Activated naive CD8-positive, alpha-beta T cell (primary cell): ENCODE measurements at regions not wholly inside any gene's neighbourhood (a gene's known extent, or its start where the extent isn't known, plus 50 kb on each side); places are given as distances from the start of the nearest gene placed in this dataset.

Experiments used
- H3K27ac Mint-ChIP-seq: one replicate; pipeline ENCODE4 v1.8.0; 2021; ENCODE audit warnings: mixed read lengths
- H3K27me3 Mint-ChIP-seq: one replicate; pipeline ENCODE4 v1.8.0; 2021; ENCODE audit warnings: mixed read lengths
- H3K36me3 Mint-ChIP-seq: one replicate; pipeline ENCODE4 v1.8.0; 2021; ENCODE audit warnings: mixed read lengths
- H3K4me1 Mint-ChIP-seq: one replicate; pipeline ENCODE4 v1.8.0; 2021; ENCODE audit warnings: low read depth, mixed read lengths
- H3K4me3 Mint-ChIP-seq: one replicate; pipeline ENCODE4 v1.8.0; 2021; ENCODE audit warnings: mild to moderate bottlenecking, mixed read lengths
- H3K9me3 Mint-ChIP-seq: one replicate; pipeline ENCODE4 v1.8.0; 2021; ENCODE audit warnings: low read depth, mixed read lengths

DNA sequence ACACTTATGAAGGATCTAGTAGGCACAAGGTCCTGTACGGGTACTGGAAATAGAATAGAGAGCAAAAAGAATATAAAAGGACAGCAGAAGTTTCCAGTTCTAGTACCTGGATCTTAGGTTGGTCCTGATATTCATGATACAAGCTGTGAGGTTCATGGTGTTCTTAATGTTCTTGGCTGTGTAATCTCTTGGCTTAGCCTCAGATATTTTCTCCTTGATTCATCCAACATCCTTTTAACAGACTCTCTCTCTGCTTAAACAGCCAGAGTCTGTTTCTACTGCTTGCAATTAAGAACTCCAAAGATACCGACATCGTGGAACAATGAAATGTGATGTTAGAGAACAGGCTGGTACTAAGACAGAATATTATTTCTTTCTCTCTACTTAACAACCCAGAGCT is 49.9 kb downstream of the CNTN3 start:
- Mint-ChIP-seq H3K4me1 (no peaks in the 10 kb centered on the region), H3K27ac (no peak overlapping the region), H3K4me3 (no peak overlapping the region), H3K9me3 (peaks cover 14% of the 10 kb centered on the region), H3K27me3 (no peaks in the 10 kb centered on the region), H3K36me3 (no peaks in the 10 kb centered on the region)

DNA sequence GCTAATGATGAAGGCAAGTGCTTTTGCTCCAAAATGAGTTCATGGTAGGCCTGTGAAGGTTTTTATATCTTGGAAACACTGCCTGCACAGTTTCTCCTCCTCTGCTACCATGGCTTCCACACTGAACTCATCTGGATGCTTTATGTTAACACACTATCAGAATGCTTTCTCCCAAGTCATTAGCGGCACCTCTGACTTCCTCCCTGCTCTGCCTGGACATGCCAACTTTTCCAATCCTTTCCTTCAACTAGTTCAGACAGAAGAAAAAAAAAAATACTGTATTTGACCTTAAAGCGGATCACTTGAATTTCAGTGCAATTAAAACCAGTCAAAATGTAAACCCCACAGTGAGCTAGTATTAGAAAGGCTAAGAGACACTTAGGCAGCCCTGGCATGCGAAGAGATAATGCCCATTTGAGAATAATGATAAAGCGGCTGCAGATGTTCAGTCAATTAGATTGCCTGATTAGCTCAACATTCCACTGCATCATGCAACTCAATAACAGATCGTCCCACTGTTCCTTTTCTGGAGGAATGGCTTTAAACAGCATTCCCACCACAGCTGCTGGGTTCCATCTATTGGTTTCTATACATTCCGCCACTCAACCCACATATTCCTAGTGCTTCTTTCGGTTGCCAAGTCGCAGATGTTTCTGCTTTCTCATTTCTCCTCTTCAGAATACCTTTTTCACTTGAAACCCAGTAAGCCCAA is 51.7 kb downstream of the CNTN3 start:
- Mint-ChIP-seq H3K27ac (no peak overlapping the region), H3K27me3 (no peaks in the 10 kb centered on the region), H3K9me3 (peaks cover 14% of the 10 kb centered on the region), H3K4me3 (no peak overlapping the region), H3K4me1 (no peaks in the 10 kb centered on the region), H3K36me3 (no peaks in the 10 kb centered on the region)

DNA sequence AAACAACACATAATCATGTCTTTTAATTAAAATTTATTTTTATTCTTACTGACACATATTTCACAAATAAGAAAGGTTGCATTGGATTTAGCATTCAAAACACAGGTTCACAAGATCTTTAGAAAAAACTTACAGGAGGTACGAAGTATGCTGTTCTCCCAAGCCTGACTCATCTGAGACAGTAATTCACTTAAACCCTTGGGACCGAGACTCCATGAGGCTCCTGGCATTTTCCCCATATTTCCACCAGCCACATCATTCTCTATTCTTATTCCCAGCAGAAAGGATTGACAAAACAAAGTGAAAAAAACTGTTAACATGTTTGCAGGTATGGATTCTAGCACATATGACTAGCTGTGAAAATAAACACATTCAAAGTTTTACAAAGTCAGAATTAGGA is 52.6 kb downstream of the CNTN3 start:
- Mint-ChIP-seq H3K27ac (no peak overlapping the region), H3K4me3 (no peak overlapping the region)

DNA sequence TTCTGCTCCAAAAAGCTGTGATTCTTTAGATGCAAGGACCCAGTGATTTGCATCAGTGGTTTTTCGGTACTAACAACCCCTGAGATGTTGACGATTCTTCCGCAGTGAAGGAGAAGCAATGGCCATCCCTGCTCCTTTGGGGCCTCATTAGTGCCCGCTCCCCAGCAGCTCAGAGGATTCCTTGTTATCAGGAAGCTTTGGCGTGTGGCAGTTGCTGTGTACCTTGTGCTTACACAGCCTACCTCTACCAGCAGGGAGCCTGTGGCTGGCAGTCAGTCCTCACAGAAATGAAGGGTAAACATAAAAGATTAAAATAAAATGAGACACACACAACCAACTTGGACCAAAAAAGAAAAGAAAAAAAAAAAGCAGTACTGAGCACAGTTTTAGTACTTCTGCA is 55.2 kb downstream of the CNTN3 start:
- H3K27me3 Mint-ChIP-seq, result no peaks in the 10 kb centered on the region
- H3K27ac Mint-ChIP-seq, result no peak overlapping the region
- H3K4me3 Mint-ChIP-seq, result no peak overlapping the region
- H3K36me3 Mint-ChIP-seq, result no peaks in the 10 kb centered on the region
- H3K9me3 Mint-ChIP-seq, result peaks cover 15% of the 10 kb centered on the region
- H3K4me1 Mint-ChIP-seq, result no peaks in the 10 kb centered on the region

More for the DNA sequence above, 52.6 kb downstream of the CNTN3 start:
- H3K4me1 Mint-ChIP-seq, result no peaks in the 10 kb centered on the region
- H3K27me3 Mint-ChIP-seq, result no peaks in the 10 kb centered on the region
- no peaks in the 10 kb centered on the region for H3K36me3 Mint-ChIP-seq
- peaks cover 10% of the 10 kb centered on the region for H3K9me3 Mint-ChIP-seq

DNA sequence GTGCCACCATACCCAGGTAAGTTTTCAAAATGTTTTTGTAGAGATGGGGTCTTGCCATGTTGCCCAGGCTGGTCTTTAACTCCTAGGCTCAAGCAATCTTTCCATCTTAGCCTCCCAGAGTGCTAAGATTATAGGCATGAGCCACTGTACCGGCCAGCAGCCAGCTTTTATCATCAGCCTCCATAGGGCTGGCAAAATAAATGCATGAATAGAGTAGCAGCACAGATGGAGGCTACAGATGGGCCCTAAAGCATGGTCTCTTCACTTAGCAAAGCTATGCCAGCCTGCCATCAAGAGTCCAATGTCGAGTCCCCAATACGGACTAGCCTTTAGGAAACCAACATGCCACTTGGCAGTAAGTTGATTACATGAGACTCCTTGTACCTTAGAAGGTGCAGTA is 63.8 kb downstream of the CNTN3 start:
- H3K4me1 Mint-ChIP-seq, result no peaks in the 10 kb centered on the region
- no peaks in the 10 kb centered on the region for H3K27me3 Mint-ChIP-seq
- H3K9me3 Mint-ChIP-seq, result peaks cover 21% of the 10 kb centered on the region
- H3K27ac Mint-ChIP-seq, result no peak overlapping the region
- H3K4me3 Mint-ChIP-seq, result no peak overlapping the region
- no peaks in the 10 kb centered on the region for H3K36me3 Mint-ChIP-seq

DNA sequence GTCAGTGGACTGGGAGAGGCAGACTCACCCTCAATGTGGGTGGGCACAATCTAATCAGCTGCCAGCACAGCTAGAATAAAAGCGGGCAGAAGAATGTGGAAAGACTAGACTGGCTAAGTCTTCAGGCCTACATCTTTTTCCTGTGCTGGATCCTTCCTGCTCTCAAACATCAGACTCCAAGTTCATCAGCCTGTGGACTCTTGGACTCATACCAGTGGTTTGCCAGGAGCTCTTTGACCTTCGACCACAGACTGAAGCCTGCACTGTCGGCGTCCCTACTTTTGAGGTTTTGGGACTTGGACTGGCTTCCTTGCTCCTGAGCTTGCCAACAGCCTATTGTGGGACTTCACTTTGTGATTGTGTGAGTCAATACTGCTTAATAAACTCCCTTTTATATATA is 68.0 kb downstream of the CNTN3 start:
- H3K4me1 Mint-ChIP-seq, result no peaks in the 10 kb centered on the region
- H3K9me3 Mint-ChIP-seq, result peaks cover 22% of the 10 kb centered on the region
- no peak overlapping the region for H3K27ac Mint-ChIP-seq
- no peaks in the 10 kb centered on the region for H3K27me3 Mint-ChIP-seq
- no peak overlapping the region for H3K4me3 Mint-ChIP-seq
- H3K36me3 Mint-ChIP-seq, result no peaks in the 10 kb centered on the region

DNA sequence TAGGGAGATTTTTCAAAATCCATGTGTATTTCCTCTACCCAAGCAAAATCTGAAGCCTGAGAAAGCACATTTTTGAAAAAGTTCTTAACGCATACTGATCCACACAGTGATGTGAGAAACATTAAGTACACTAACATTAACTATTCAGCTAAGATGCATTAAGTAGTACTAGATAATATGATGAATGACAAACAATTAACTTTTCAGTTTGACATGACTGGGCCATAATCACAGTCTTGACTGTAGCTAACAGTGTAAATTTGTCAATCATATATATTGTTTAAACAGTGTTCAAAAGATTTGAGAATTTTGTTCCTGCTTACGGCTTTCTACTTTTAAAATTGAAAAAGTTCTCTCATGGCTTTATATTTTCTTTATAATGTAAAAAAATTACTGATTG is 72.0 kb downstream of the CNTN3 start:
- Mint-ChIP-seq H3K27me3 (no peaks in the 10 kb centered on the region), H3K4me1 (no peaks in the 10 kb centered on the region), H3K36me3 (no peaks in the 10 kb centered on the region)

DNA sequence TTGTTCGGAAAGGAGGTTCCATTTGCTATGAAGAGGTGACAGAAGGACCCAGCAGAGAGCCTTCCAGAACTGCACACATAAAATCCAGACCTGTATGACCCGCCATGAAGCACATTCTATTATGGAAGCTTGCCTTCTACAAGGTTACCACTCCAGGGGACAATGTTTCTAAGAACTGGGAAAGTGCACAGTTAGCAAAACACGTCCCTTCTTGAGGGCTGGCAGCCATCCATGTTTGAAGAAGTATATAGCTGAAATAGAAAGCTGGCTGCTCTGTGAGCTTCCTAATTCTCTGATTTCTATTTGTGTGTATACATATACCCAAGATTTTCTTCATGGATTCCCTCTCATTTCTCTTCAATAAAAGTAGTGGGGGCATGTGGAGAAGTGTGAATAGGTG is 74.6 kb downstream of the CNTN3 start:
- Mint-ChIP-seq H3K27ac (no peak overlapping the region), H3K36me3 (no peaks in the 10 kb centered on the region), H3K9me3 (peaks cover 13% of the 10 kb centered on the region), H3K4me3 (no peak overlapping the region), H3K4me1 (no peaks in the 10 kb centered on the region), H3K27me3 (no peaks in the 10 kb centered on the region)

More for the DNA sequence above, 72.0 kb downstream of the CNTN3 start:
- Mint-ChIP-seq H3K9me3 (peaks cover 17% of the 10 kb centered on the region), H3K4me3 (no peak overlapping the region), H3K27ac (no peak overlapping the region)

DNA sequence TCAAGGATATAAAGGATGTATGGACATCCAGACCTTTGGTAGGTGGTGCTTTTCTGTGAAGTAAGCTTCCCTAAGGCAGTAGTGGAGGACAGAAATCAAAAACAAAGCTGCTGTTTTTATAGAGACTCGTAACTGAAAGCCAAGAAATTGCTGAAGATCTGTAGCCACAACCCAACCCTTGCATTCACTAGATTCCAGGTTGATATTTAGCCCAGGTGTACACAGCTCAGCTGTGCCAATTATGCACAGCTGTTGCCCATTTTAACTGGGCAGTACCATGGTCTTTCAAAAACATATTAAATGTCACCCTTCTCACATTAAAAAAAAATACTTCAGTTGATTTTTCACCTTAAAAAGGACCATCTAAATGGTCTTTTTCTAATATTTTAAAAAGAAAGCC is 75.8 kb downstream of the CNTN3 start:
- Mint-ChIP-seq H3K36me3 (no peaks in the 10 kb centered on the region), H3K27me3 (no peaks in the 10 kb centered on the region), H3K4me1 (no peaks in the 10 kb centered on the region), H3K9me3 (peaks cover 5% of the 10 kb centered on the region), H3K4me3 (no peak overlapping the region), H3K27ac (no peak overlapping the region)

DNA sequence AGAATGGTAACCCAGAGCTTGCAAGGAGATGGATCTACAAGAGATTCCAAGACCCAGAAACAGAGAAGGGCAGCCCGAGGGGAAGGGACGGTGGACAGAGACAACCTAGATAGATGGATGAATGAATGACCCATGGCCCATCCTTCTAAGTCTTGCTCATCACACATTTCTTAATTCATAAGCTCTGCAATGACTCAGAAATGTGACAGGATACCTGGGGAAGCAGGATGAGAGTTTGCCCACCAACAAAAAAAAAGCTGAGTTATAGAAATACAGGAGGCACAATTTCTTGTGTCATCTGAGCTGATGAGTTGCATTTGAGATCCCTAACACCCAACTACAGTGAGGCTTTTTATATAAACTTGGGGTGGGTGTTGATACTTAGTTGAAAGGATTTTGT is 76.6 kb downstream of the CNTN3 start:
- no peaks in the 10 kb centered on the region for H3K4me1 Mint-ChIP-seq
- H3K4me3 Mint-ChIP-seq, result no peak overlapping the region
- no peaks in the 10 kb centered on the region for H3K27me3 Mint-ChIP-seq
- peaks cover 5% of the 10 kb centered on the region for H3K9me3 Mint-ChIP-seq
- H3K36me3 Mint-ChIP-seq, result no peaks in the 10 kb centered on the region
- no peak overlapping the region for H3K27ac Mint-ChIP-seq

DNA sequence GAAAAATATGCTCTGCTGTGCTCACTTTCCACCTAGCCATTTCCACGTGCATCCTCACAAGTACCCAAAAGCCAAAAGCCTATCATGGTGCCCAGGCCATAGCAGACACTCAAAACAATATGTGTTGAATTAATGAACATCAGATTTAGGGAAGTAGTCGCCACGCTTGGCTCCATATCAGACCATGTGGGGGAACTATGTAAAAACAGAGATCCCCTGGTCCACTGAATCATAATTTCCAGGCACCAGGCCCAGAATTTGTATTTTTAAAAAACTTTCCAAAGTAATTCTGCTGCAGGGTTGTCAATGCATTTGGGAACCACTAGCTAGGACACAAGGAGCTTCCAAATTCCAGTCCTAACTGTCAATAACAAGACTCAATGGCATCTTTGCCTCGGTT is 77.3 kb downstream of the CNTN3 start:
- Mint-ChIP-seq H3K27me3 (no peaks in the 10 kb centered on the region), H3K36me3 (no peaks in the 10 kb centered on the region), H3K4me1 (no peaks in the 10 kb centered on the region), H3K4me3 (no peak overlapping the region), H3K27ac (no peak overlapping the region), H3K9me3 (peaks cover 5% of the 10 kb centered on the region)

DNA sequence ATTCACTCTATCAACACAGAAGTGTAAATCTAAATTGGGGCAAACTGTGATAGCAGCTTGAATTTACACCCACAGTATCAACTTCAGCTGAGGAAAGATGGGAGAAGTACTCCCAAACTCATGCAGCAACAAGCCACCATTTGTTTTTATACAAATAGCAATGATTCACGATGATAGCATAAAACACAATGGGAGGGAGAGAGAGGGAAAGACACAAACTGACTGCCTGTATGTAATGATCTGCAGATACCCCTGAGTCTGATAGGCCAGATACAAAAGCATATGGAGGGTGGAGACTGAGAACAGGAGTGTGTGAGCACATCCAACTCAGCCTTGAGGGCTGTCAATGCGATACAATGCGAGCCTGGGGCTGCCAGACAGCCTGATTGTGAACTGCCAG is 79.2 kb downstream of the CNTN3 start:
- Mint-ChIP-seq H3K4me3 (no peak overlapping the region), H3K27me3 (no peaks in the 10 kb centered on the region), H3K9me3 (peaks cover 17% of the 10 kb centered on the region), H3K36me3 (no peaks in the 10 kb centered on the region), H3K27ac (no peak overlapping the region), H3K4me1 (no peaks in the 10 kb centered on the region)

DNA sequence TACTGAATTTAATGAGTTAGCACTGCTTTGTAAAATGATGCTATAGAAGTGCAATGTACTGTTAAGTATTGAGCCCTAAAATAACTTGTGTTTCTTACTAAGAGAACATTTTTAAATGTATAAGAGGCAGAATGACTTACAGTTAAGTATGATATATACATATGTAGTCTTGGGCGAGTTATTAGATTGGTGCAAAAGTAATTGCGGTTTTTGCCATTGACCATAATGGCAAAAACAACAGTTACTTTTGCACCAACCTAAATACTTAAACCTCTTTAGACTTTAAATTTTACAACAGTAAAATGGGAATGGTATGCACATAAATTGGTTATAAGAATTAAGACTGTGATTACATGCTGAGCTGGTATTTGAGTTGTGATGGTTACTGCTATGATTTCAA is 79.8 kb downstream of the CNTN3 start:
- Mint-ChIP-seq H3K27me3 (no peaks in the 10 kb centered on the region), H3K4me3 (no peak overlapping the region), H3K27ac (no peak overlapping the region), H3K36me3 (no peaks in the 10 kb centered on the region), H3K4me1 (no peaks in the 10 kb centered on the region), H3K9me3 (peaks cover 16% of the 10 kb centered on the region)

DNA sequence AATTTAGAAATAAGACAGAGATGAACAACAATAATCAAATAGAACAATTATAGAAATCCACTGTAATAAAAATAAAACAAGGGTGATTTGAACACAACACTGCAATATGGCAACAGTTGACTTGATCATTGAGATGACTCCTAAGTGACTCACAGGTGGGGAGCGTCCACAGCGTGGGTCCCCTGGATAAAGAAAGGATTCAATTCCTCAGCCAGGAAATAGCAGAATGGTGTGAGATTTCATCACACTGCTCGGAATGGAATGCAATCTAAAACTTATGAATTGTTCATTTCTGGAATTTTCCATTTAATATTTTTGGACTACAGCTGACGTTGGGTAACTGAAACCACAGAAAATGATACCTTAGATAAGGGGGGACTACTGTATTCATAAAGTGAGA is 82.0 kb downstream of the CNTN3 start:
- H3K36me3 Mint-ChIP-seq, result no peaks in the 10 kb centered on the region
- H3K4me1 Mint-ChIP-seq, result no peaks in the 10 kb centered on the region
- peaks cover 16% of the 10 kb centered on the region for H3K9me3 Mint-ChIP-seq
- H3K4me3 Mint-ChIP-seq, result no peak overlapping the region
- no peak overlapping the region for H3K27ac Mint-ChIP-seq
- no peaks in the 10 kb centered on the region for H3K27me3 Mint-ChIP-seq

DNA sequence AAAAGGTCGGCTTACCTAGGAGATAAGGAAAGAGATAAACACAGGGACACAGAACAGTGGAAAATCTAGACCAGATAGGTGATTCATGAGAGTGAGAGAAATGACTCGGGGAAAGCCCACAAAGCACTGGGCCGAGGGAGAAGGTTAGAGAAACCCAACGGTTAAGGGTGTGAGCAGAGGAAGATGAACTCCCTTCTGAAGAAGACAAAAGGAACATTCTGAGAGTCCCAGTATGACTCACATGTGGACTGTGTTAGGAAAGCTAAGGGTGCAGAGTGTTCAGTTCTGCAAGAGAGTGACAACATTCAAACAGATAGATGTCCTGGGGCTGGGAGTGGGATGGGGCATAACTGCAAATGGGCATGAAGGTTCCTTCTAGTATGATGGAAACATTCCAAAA is 83.0 kb downstream of the CNTN3 start:
- Mint-ChIP-seq H3K4me3 (no peak overlapping the region), H3K27ac (no peak overlapping the region), H3K36me3 (no peaks in the 10 kb centered on the region), H3K27me3 (no peaks in the 10 kb centered on the region), H3K9me3 (peaks cover 16% of the 10 kb centered on the region), H3K4me1 (no peaks in the 10 kb centered on the region)

DNA sequence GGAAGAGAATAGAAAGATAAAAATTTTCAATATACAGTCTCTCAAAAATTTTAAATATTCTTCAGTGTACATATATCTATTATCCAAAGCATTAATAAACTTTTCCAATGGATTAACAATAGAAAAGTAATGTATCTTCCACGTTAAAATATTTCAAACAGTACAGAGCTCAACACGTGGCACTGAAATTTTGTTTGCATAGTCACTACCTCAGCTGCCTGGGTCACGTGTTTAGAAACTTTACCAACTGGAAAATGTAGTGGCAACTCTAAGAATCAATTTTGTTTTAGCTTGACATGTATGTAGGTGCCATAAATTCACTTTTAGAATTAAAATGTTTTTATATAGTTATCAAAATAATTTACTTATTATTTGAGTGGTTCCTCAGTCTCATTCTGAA is 85.3 kb downstream of the CNTN3 start:
- Mint-ChIP-seq H3K36me3 (no peaks in the 10 kb centered on the region), H3K27me3 (no peaks in the 10 kb centered on the region), H3K27ac (no peak overlapping the region), H3K4me3 (no peak overlapping the region), H3K9me3 (peaks cover 16% of the 10 kb centered on the region), H3K4me1 (no peaks in the 10 kb centered on the region)
